ENCODE measurements at regions not wholly inside any gene's neighbourhood (a gene's known extent, or its start where the extent isn't known, plus 50 kb on each side); places are given as distances from the start of the nearest gene placed in this dataset.

GRCh38 chr5:99607124-99607523 is 678.3 kb upstream of the CHD1 start:
- TF ChIP-seq CTCF (IDR thresholded peaks at IDR 0.05) (no peak), POLR2A (IDR thresholded peaks at IDR 0.05) (no peak)

All from esophagus squamous epithelium (tissue), 4 donors.